K562 (cell line): ENCODE measurements at regions not wholly inside any gene's neighbourhood (a gene's known extent, or its start where the extent isn't known, plus 50 kb on each side); places are given as distances from the start of the nearest gene placed in this dataset.

Experiments used
- ATAC-seq: fragments of 200-7000 bp; cut with Tn5 transposase; 3 replicates; pipeline ENCODE4 v1.9.1; 2020; ENCODE audit warnings: moderate library complexity
- BruUV-seq: library from RNA; stranded (reverse); fragments of 400-500 nt; replicated peaks from 2 replicates; lab custom pipeline; 2021; lab: Mats Ljungman, UMichigan
- CTCF ChIA-PET: fragments of 300-600 bp; formaldehyde crosslinking; extraction: SDS; loops from one replicate; lab custom pipeline; 2021; ENCODE audit warnings: low intra/inter-chr PET ratio; lab: Yijun Ruan, JAX
- POLR2A ChIA-PET: fragments of 300-600, 350-650 bp; sonication (Branson Sonifier 250); formaldehyde crosslinking; extraction: SDS; loops from one replicate; lab custom pipeline; 2021; ENCODE audit warnings: antibody characterized with exemption, inconsistent platforms; lab: Yijun Ruan, JAX
- DNase-seq, 4 experiments: peaks; one replicate each; pipeline versions ENCODE4 v3.0.0 to v3.0.0-alpha.2; 2011 to 2018; ENCODE audit warnings: low spot score in 3 of 4, mixed read lengths in 3 of 4; ENCODE audit errors: extremely low read depth in 1 of 4
- FAIRE-seq: peaks from 2 replicates; lab custom pipeline; 2011; peaks lifted over from hg19 to GRCh38; lab: Jason Lieb, UNC
- H2AFZ ChIP-seq: 2 replicates; pipeline ENCODE4 v1.6.0; 2011; ENCODE audit warnings: low read depth, low read length, control low read depth, inconsistent platforms
- H3K27ac ChIP-seq: fragments of 200-600 bp; 3 replicates; pipeline ENCODE4 v1.8.0; 2011; ENCODE audit warnings: low read depth, mild to moderate bottlenecking, control low read depth, inconsistent platforms, low read length, moderate library complexity, mixed read lengths; ENCODE audit errors: extremely low read depth
- H3K27me3 ChIP-seq, 2 experiments: fragments of 300-600 bp in 1 of 2; 2 replicates in 1 of 2; 3 replicates in 1 of 2; pipeline versions ENCODE4 v1.6.0 to v1.8.0; 2011; ENCODE audit warnings: inconsistent platforms in 2 of 2, low read length in 2 of 2, mild to moderate bottlenecking in 1 of 2, mixed read lengths in 1 of 2, moderate library complexity in 1 of 2; ENCODE audit not compliant: control insufficient read depth in 2 of 2, insufficient read depth in 2 of 2
- H3K36me3 ChIP-seq: fragments of 300-600 bp; 3 replicates; pipeline ENCODE4 v1.8.0; 2011; ENCODE audit warnings: mild to moderate bottlenecking, low read length, inconsistent platforms; ENCODE audit not compliant: control insufficient read depth, insufficient read depth
- H3K4me1 ChIP-seq, 2 experiments: fragments of 200-600 bp in 1 of 2; replicated peaks in 1 of 2; 2 replicates in 1 of 2; 3 replicates in 1 of 2; pipeline versions ENCODE4 v1.5.1 to v1.8.0; 2011; ENCODE audit warnings: inconsistent platforms in 2 of 2, low read length in 2 of 2, mild to moderate bottlenecking in 1 of 2, mixed read lengths in 1 of 2, moderate library complexity in 1 of 2; ENCODE audit not compliant: control insufficient read depth in 2 of 2, insufficient read depth in 2 of 2
- H3K4me2 ChIP-seq: 2 replicates; pipeline ENCODE4 v1.6.1; 2011; ENCODE audit warnings: low read length, control low read depth, inconsistent platforms, mixed read lengths; ENCODE audit not compliant: insufficient read depth
- H3K4me3 ChIP-seq: fragments of 200-600 bp; sonication (generic), shearing (Covaris generic); 2 replicates; pipeline ENCODE4 v1.5.1; 2016; ENCODE audit warnings: control low read depth, inconsistent platforms
- H3K79me2 ChIP-seq: fragments of 200-600 bp; 3 replicates; pipeline ENCODE4 v1.8.0; 2011; ENCODE audit warnings: low read length, inconsistent platforms; ENCODE audit not compliant: control insufficient read depth, insufficient read depth
- H3K9ac ChIP-seq, 2 experiments: 2 replicates each; pipeline versions ENCODE4 v1.6.0 to v1.6.1; 2011; ENCODE audit warnings: low read depth in 2 of 2, low read length in 2 of 2, control low read depth in 1 of 2, inconsistent platforms in 1 of 2, mild to moderate bottlenecking in 1 of 2, mixed read lengths in 1 of 2; ENCODE audit not compliant: insufficient read depth in 1 of 2
- H3K9me1 ChIP-seq: one replicate; pipeline ENCODE4 v1.6.0; 2011; ENCODE audit warnings: inconsistent platforms, mild to moderate bottlenecking, low read length, moderate library complexity; ENCODE audit not compliant: control insufficient read depth, insufficient read depth
- H3K9me3 ChIP-seq: replicated peaks from 2 replicates; pipeline ENCODE4 v1.5.1; 2011; ENCODE audit warnings: low read depth, low read length, inconsistent platforms; ENCODE audit not compliant: control insufficient read depth, insufficient read depth
- H4K20me1 ChIP-seq: replicated peaks from 2 replicates; pipeline ENCODE4 v1.6.1; 2011; ENCODE audit warnings: low read length, inconsistent platforms, mixed read lengths; ENCODE audit not compliant: control insufficient read depth, insufficient read depth
- RBM17 ChIP-seq: fragments of 200-400 bp; formaldehyde crosslinking; IDR thresholded peaks from 2 replicates; pipeline ENCODE4 v1.6.1; 2017; ENCODE audit warnings: low read depth, mild to moderate bottlenecking, low read length, borderline replicate concordance
- UBTF ChIP-seq, 2 experiments: IDR thresholded peaks; 2 replicates each; pipeline ENCODE4 v1.6.1; 2012; ENCODE audit warnings: improper control_type of control experiment in 2 of 2, low read depth in 2 of 2, low read length in 2 of 2, borderline replicate concordance in 1 of 2
- WGBS: fragments of 100-300 bp; shearing (Covaris generic); methylation state at CpG from one replicate; pipeline ENCODE4 v1.1.6; 2016; ENCODE audit warnings: low coverage, mixed read lengths; ENCODE audit not compliant: insufficient coverage; ENCODE audit errors: missing lambda C conversion rate; 5-methylcytosine and 5-hydroxymethylcytosine counted together
- in situ Hi-C: fragments of 300-500 bp; cut with MboI; formaldehyde crosslinking; loops from 4 replicates; pipeline ENCODE4 v1.15.0; 2018; ENCODE audit warnings: inconsistent platforms, mixed read lengths
- intact Hi-C: fragments of 100-400 bp; cut with micrococcal nuclease; formaldehyde crosslinking; loops from 2 replicates; pipeline ENCODE4 v1.14.2; 2022

DNA sequence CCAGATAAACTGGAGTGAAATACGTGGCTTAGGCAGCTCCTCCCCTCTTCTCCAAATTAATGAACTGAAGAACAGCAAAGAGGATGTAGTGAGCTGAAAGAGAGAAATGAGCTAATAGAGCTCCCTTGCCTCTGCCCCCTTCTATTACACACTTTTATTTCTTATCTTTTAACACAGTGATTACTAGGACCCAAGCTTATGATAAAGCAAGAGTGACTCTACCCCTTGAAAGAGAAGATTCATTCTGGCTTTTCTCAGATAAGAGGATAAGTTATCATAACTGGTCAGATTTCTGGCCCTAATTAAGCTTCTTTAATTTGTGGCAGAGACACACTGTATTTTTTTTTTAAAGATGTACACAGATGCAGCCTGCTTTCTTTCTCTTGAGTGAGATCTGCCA is 102.2 kb downstream of the MSTN start:
- intact Hi-C loops = loop anchor here (10.0 kb wide), 1 partner anchor 156 kb away; no protein-coding TSS in a partner anchor
- no peaks in the 10 kb centered on the region for H3K9me3 ChIP-seq
- CTCF ChIA-PET = no interaction called here

More for the DNA sequence above, 102.2 kb downstream of the MSTN start:
- Histone ChIP-seq H3K36me3 (no peaks in the 10 kb centered on the region), H3K4me1 (no peaks in the 10 kb centered on the region), H3K27me3 (no peaks in the 10 kb centered on the region), H4K20me1 (no peaks in the 10 kb centered on the region), H2AFZ (no peak overlapping the region), H3K4me2 (no peak overlapping the region)
- ATAC-seq (no peak), DNase-seq (no peak)
- no TSS peak for BruUV-seq
- TF ChIP-seq UBTF (IDR thresholded peaks at IDR 0.05; ENCODE audit: borderline replicate concordance in 1 of 2, low read depth in 2 of 2, low read length in 2 of 2) = no peak
- no peak for TF ChIP-seq RBM17
- TF ChIP-seq, all 486 proteins: peak for 0
- in situ Hi-C loops = no loop called here
- Histone ChIP-seq H3K27ac (no peak overlapping the region), H3K9ac (no peak overlapping the region), H3K9me1 (no peaks in the 10 kb centered on the region), H3K79me2 (no peaks in the 10 kb centered on the region), H3K4me3 (no peak overlapping the region)
- POLR2A ChIA-PET = no interaction called here
- no peak for FAIRE-seq
- WGBS = 0% methylated on average over 1 of the region's 1 CpG
